ENCODE measurements at regions not wholly inside any gene's neighbourhood (a gene's known extent, or its start where the extent isn't known, plus 50 kb on each side); places are given as distances from the start of the nearest gene placed in this dataset.

DNA sequence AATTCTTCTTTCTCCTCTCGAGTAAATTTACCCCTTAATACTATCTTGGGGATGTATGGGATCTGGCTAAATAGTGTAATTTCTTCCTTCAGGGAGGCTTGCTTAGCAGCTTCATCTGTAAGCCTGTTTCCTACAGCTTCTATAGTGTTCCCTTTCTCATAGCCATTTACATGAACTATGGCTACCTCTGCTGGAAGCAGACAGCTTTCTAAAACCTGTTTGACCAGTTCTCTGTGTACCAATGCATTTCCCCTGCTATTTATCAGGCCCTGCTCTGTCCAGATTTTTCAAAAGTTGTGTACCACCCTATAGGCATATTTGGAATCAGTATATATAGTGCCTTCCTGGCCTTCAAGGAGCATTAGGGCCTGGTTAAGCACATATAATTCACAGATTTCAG is 113.6 kb upstream of the PCDH9 start:
- H3K9me3 Mint-ChIP-seq = peaks cover 36% of the 10 kb centered on the region
- ATAC-seq (replicated peaks; ENCODE audit: extremely low read depth, poor library complexity, severe bottlenecking) = no peak
- DNase-seq (ENCODE audit: low spot score in 2 of 2) = no peak
- H3K27me3 Mint-ChIP-seq = no peaks in the 10 kb centered on the region
- H3K27ac Mint-ChIP-seq (ENCODE audit: low read depth) = no peak overlapping the region
- H3K4me1 Mint-ChIP-seq = no peaks in the 10 kb centered on the region
- H3K36me3 Mint-ChIP-seq (ENCODE audit: insufficient read depth) = no peaks in the 10 kb centered on the region
- H3K4me3 Mint-ChIP-seq = no peak overlapping the region

DNA sequence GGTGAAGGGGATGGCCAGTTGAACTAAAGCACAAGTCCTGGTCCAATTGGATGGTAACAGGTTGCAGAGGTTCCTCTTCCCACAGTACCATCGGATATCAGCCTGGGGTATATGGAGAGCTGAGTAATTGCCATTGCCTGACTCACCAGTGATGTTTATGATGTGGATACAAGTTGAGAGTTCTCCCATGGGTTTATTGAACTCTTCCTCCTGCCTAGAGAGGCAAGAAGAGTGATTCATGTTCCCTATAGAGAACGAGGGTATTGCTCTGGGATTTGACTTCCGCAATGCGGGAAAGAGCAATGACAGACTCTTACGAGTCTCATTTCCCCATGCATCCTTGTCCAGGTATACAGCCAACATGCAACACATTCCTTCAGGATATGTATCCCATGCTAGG is 111.3 kb upstream of the PCDH9 start:
- Mint-ChIP-seq H3K9me3 (peaks cover 33% of the 10 kb centered on the region), H3K27ac (ENCODE audit: low read depth) (no peak overlapping the region), H3K4me1 (no peaks in the 10 kb centered on the region), H3K36me3 (ENCODE audit: insufficient read depth) (no peaks in the 10 kb centered on the region), H3K4me3 (no peak overlapping the region), H3K27me3 (no peaks in the 10 kb centered on the region)
- DNase-seq (ENCODE audit: low spot score in 2 of 2) = no peak
- no peak for ATAC-seq (replicated peaks; ENCODE audit: extremely low read depth, poor library complexity, severe bottlenecking)

DNA sequence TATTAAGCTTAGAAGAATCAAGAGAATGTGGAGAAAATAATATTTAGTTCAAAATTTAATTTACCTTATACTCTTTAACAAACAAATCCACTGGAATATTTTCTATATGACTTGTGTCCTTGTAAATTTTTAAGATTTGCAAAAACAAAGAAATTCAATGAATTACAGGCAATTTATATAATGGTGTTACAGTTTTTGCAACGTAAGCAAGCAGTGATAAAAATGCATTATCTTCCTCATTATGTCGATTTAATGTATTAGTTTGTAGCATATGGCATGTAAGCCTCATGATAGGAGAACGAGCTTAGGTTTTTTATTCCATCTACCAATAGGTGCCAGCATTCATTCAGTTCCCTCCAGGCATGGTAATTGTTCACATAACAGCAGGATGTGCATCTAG is 100.0 kb upstream of the PCDH9 start:
- Mint-ChIP-seq H3K27me3 (no peaks in the 10 kb centered on the region), H3K36me3 (ENCODE audit: insufficient read depth) (no peaks in the 10 kb centered on the region), H3K4me3 (no peak overlapping the region), H3K9me3 (peaks cover 11% of the 10 kb centered on the region), H3K4me1 (no peaks in the 10 kb centered on the region), H3K27ac (ENCODE audit: low read depth) (no peak overlapping the region)
- ATAC-seq (replicated peaks; ENCODE audit: extremely low read depth, poor library complexity, severe bottlenecking) (no peak), DNase-seq (ENCODE audit: low spot score in 2 of 2) (no peak)

DNA sequence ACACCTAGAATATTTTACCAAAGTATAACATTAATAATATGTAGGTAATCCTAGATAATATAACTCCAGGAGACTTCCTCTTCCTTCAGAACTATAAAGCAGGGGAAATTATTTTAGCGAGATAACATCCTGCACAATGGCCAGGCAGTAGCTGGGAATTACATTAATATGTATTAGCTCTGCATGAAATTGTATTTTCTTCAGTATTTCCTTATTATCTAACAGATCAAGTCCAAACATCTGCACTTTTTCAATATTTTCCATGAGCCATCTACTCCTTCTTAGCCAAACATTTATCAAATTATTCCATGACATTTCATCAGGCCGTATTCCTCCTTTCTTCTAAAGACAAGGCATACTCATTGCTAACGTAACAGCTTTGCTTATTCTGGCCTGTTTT is 98.8 kb upstream of the PCDH9 start:
- H3K4me1 Mint-ChIP-seq = no peaks in the 10 kb centered on the region
- no peak overlapping the region for H3K4me3 Mint-ChIP-seq
- no peak for ATAC-seq (replicated peaks; ENCODE audit: extremely low read depth, poor library complexity, severe bottlenecking)
- H3K27ac Mint-ChIP-seq (ENCODE audit: low read depth) = no peak overlapping the region
- H3K9me3 Mint-ChIP-seq = peaks cover 11% of the 10 kb centered on the region
- no peaks in the 10 kb centered on the region for H3K27me3 Mint-ChIP-seq
- no peak for DNase-seq (ENCODE audit: low spot score in 2 of 2)
- no peaks in the 10 kb centered on the region for H3K36me3 Mint-ChIP-seq (ENCODE audit: insufficient read depth)

DNA sequence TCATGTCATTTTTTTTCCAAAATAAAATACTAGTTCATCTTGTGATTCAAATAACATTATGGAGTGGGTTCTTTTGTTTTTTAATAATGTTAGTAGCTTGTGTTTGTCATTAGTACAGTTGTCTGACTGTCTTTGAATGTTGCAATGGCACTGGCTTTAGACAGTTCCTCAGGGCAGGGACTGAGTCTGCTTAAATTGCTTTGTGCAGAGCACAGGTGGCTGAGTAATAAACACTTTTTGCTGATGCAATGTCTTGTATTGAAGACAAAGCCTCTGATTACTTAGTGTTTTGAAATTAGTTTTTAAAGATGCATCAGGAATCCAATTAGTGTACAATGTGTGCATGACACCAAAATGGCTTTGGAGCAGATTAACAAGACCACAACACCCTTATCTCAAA is 88.7 kb upstream of the PCDH9 start:
- Mint-ChIP-seq H3K4me3 (no peak overlapping the region), H3K4me1 (no peaks in the 10 kb centered on the region), H3K27ac (ENCODE audit: low read depth) (no peak overlapping the region), H3K36me3 (ENCODE audit: insufficient read depth) (no peaks in the 10 kb centered on the region), H3K9me3 (peaks cover 23% of the 10 kb centered on the region), H3K27me3 (no peaks in the 10 kb centered on the region)
- DNase-seq (ENCODE audit: low spot score in 2 of 2) = no peak
- ATAC-seq (replicated peaks; ENCODE audit: extremely low read depth, poor library complexity, severe bottlenecking) = no peak

DNA sequence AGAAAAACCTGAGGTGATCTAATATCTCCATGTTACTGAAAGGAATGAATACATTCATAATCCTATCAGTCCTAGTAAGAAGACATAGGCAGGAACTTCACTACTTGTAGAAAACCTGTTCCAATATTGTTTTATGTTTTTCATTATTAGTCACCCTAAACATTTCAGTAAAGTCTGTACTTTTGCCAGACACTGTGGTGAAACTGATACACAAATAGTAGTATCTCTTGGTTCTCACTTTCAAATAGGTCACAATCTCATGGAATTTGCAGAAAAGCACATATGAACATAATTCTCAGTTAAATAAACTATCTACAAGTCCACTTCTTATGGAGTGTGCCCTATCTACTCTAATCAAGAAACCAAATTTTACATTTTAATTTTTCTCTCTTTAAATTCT is 88.3 kb upstream of the PCDH9 start:
- Mint-ChIP-seq H3K27ac (ENCODE audit: low read depth) (no peak overlapping the region), H3K27me3 (no peaks in the 10 kb centered on the region), H3K9me3 (peaks cover 23% of the 10 kb centered on the region), H3K4me1 (no peaks in the 10 kb centered on the region), H3K4me3 (no peak overlapping the region), H3K36me3 (ENCODE audit: insufficient read depth) (no peaks in the 10 kb centered on the region)
- ATAC-seq (replicated peaks; ENCODE audit: extremely low read depth, poor library complexity, severe bottlenecking) = no peak
- DNase-seq (ENCODE audit: low spot score in 2 of 2) = no peak

DNA sequence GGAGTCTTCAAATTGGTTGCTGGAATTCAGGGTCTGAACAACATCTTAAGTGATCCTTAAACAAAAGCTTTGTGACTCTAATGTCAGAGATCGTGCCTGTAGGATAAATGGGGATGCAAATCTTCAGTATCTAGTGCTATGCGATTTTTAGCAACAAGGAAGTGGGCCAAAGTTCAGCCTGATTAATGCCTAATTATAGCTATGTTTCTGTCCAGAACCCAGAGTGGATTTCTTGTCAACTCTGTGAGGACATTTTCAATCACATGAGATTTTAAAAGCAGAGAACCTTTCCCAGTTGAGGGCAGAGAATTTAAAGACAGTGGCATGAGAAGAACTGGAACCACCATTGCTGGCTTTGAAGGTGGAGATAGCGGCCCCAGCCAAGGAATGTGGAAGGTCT is 84.3 kb upstream of the PCDH9 start:
- Mint-ChIP-seq H3K9me3 (peaks cover 17% of the 10 kb centered on the region), H3K27ac (ENCODE audit: low read depth) (no peak overlapping the region), H3K4me3 (no peak overlapping the region), H3K36me3 (ENCODE audit: insufficient read depth) (no peaks in the 10 kb centered on the region), H3K4me1 (no peaks in the 10 kb centered on the region), H3K27me3 (no peaks in the 10 kb centered on the region)
- no peak for ATAC-seq (replicated peaks; ENCODE audit: extremely low read depth, poor library complexity, severe bottlenecking)
- no peak for DNase-seq (ENCODE audit: low spot score in 2 of 2)

DNA sequence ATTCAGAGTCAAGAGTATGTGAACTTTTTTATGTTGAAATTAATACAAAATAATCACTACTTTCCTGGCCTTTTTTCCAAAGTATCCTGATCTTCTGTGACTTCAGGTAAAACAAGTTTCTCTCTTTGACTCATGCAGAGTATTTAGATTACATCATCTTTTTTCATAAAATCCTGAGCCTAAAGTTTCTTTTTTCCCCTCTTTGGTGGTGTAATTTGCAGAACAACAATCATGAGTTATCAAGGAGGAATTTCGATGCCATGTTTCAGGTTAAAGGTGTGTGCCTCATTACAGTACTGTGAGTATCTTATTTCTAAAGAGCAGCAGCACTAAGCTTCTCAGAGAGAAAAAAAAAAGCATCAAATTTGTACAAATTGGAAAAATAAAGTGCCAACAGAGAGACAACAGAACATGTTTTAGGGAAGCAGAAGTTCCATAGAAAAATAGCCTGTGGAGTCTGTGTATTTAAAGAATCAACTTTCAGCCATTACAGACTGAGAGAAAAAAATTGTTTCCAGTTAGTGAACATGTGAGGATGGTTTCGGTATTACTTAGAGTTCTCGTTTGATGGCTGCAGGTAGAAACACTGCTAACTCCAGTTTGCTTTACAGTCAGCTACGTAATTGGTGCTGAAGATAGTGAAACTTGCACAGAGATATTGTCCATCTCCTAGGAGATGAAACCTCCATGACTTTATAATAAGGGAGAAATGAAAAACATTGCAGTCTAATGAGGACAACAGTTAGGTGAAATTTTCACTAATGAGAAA is 78.1 kb upstream of the PCDH9 start:
- Mint-ChIP-seq H3K4me3 (no peak overlapping the region), H3K4me1 (no peaks in the 10 kb centered on the region), H3K27ac (ENCODE audit: low read depth) (no peak overlapping the region), H3K27me3 (no peaks in the 10 kb centered on the region), H3K36me3 (ENCODE audit: insufficient read depth) (no peaks in the 10 kb centered on the region), H3K9me3 (peaks cover 23% of the 10 kb centered on the region)
- DNase-seq (ENCODE audit: low spot score in 2 of 2) (no peak), ATAC-seq (replicated peaks; ENCODE audit: extremely low read depth, poor library complexity, severe bottlenecking) (no peak)

DNA sequence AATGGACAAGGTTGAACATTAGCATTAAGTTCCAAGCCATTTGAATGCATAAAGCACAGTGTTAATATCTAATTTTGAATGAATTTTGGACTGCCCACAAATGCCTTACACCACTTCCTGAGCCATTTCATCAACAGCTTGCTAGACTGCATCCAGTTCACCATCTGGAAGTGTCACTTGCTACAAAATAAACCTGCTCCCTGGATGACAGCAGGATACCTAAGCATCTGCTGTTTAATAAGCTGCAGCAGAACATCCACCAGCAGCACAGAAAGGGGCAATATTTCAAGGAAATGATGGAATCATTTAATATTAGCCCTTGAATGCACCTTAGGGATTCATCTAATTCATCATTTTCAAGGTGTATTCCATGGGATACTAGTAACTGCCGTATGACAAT is 76.6 kb upstream of the PCDH9 start:
- DNase-seq (ENCODE audit: low spot score in 2 of 2) (no peak), ATAC-seq (replicated peaks; ENCODE audit: extremely low read depth, poor library complexity, severe bottlenecking) (no peak)
- no peaks in the 10 kb centered on the region for H3K36me3 Mint-ChIP-seq (ENCODE audit: insufficient read depth)
- peaks cover 29% of the 10 kb centered on the region for H3K9me3 Mint-ChIP-seq
- H3K27me3 Mint-ChIP-seq = no peaks in the 10 kb centered on the region
- H3K4me3 Mint-ChIP-seq = no peak overlapping the region
- H3K4me1 Mint-ChIP-seq = no peaks in the 10 kb centered on the region
- H3K27ac Mint-ChIP-seq (ENCODE audit: low read depth) = no peak overlapping the region

DNA sequence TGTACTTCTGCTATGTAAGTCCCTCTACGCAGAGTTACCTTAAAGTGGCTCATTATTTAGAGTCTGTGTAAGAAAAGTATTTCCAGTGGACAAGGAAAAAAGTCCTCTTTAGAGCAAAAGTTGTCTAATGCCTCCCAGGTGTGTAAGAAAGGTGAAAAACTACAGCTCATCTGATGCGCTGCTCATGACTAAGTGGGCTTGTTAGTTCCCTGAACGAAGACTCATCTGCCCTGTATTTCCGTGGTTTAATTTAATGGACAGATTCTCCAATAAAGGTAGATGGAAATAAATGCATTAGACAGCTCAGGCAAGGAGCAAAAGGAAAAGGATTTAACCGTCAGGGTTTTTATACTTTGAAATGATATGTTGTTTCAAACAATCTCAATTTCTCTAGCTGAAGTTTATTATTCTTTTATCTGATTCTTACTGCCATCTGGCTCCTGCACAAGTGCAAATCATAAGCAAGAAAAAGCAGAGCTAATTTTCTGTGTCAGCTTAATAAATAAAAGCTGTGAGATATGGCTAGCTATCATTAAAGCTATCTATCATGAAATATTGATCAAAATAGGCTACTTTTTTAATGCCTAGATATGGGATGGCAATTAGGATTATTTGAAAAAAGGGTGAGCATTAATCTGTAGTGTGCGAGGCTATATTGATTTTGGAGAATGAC is 73.7 kb upstream of the PCDH9 start:
- H3K4me1 Mint-ChIP-seq = no peaks in the 10 kb centered on the region

DNA sequence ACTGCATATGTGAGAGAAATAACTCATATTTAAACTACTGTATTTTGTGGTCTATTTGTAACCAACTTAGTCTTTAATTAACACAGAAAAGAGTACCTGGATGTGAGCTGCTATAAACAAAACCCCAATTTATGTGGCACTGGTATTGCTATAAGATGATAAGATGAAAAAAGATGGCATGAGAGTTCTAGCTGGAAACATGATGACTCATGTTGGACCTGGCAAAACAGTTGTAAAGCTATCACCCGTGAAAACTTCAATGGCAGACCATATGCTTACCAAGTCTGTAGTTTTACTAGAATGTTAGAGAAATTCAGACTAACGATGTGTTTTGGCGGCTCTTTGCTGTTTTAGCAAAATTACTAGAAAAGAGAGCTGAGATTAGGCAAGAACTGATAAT is 69.6 kb upstream of the PCDH9 start:
- no peaks in the 10 kb centered on the region for H3K4me1 Mint-ChIP-seq
- no peak overlapping the region for H3K27ac Mint-ChIP-seq (ENCODE audit: low read depth)
- H3K36me3 Mint-ChIP-seq (ENCODE audit: insufficient read depth) = no peaks in the 10 kb centered on the region
- no peaks in the 10 kb centered on the region for H3K27me3 Mint-ChIP-seq
- DNase-seq (ENCODE audit: low spot score in 2 of 2) (no peak), ATAC-seq (replicated peaks; ENCODE audit: extremely low read depth, poor library complexity, severe bottlenecking) (no peak)
- H3K4me3 Mint-ChIP-seq = no peak overlapping the region
- H3K9me3 Mint-ChIP-seq = peaks cover 28% of the 10 kb centered on the region

More for the DNA sequence above, 73.7 kb upstream of the PCDH9 start:
- H3K27ac Mint-ChIP-seq (ENCODE audit: low read depth) = no peak overlapping the region
- peaks cover 22% of the 10 kb centered on the region for H3K9me3 Mint-ChIP-seq
- no peaks in the 10 kb centered on the region for H3K36me3 Mint-ChIP-seq (ENCODE audit: insufficient read depth)
- DNase-seq (ENCODE audit: low spot score in 2 of 2) = no peak
- no peaks in the 10 kb centered on the region for H3K27me3 Mint-ChIP-seq
- H3K4me3 Mint-ChIP-seq = no peak overlapping the region
- no peak for ATAC-seq (replicated peaks; ENCODE audit: extremely low read depth, poor library complexity, severe bottlenecking)

DNA sequence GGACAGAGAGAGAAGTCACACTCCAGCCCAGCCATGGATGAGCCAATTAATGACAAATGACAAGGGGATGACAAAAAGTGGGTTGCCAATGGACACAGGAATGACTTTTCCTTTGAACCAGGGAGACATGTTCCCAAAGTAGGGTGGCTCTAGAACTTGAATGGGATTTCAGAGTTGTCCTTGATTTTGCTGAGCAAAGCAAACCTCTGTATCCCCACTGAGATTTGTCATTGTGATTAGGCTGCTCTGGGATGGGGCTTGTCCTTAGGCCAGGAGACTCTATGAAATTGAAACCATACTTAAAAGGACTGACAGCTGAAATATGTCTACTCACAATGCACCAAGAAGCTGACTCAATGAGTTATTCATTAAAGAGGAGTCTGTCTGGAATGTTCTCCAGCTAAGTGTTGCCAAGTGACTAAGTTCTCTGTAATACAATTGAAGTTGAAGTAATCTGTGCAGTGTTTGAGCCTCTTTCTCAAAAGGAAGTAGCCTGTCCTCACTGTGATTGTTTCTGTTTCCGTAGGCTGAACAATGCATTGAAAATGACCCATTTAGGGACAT is 69.0 kb upstream of the PCDH9 start:
- peaks cover 28% of the 10 kb centered on the region for H3K9me3 Mint-ChIP-seq
- H3K27me3 Mint-ChIP-seq = no peaks in the 10 kb centered on the region
- H3K27ac Mint-ChIP-seq (ENCODE audit: low read depth) = no peak overlapping the region
- no peak overlapping the region for H3K4me3 Mint-ChIP-seq
- ATAC-seq (replicated peaks; ENCODE audit: extremely low read depth, poor library complexity, severe bottlenecking) = no peak
- no peaks in the 10 kb centered on the region for H3K36me3 Mint-ChIP-seq (ENCODE audit: insufficient read depth)
- DNase-seq (ENCODE audit: low spot score in 2 of 2) = no peak
- H3K4me1 Mint-ChIP-seq = no peaks in the 10 kb centered on the region

DNA sequence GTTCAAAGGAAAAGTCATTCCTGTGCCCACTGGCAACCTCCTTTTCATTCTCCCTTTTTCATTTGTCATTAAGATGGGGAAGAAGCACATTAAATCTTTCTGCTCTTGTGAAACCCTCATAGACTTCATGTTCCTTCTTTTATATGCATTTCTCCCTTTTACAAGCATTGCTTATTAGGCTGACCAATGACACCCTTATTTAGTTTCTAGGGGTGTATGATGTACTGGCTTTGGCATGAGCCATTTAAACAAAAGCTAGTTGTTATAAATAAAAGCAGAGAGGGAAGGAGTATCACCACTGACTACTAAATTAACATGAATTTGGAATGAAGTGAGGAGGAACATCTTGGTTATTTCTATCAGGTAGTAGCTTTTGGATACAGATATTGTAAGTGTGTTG is 68.2 kb upstream of the PCDH9 start:
- DNase-seq (ENCODE audit: low spot score in 2 of 2) = no peak
- peaks cover 28% of the 10 kb centered on the region for H3K9me3 Mint-ChIP-seq
- no peak overlapping the region for H3K4me3 Mint-ChIP-seq
- H3K27me3 Mint-ChIP-seq = no peaks in the 10 kb centered on the region
- H3K36me3 Mint-ChIP-seq (ENCODE audit: insufficient read depth) = no peaks in the 10 kb centered on the region
- no peak overlapping the region for H3K27ac Mint-ChIP-seq (ENCODE audit: low read depth)
- ATAC-seq (replicated peaks; ENCODE audit: extremely low read depth, poor library complexity, severe bottlenecking) = no peak
- H3K4me1 Mint-ChIP-seq = no peaks in the 10 kb centered on the region
